Duodenal mucosa (tissue), 2 donors: ENCODE measurements at regions not wholly inside any gene's neighbourhood (a gene's known extent, or its start where the extent isn't known, plus 50 kb on each side); places are given as distances from the start of the nearest gene placed in this dataset.

ENCODE experiments used
- H3K27ac ChIP-seq: one replicate; pipeline ENCODE4 v1.7.0; 2013; ENCODE audit warnings: low read depth, low read length
- H3K27me3 ChIP-seq, 2 donors: one replicate each; pipeline ENCODE4 v1.7.0; 2013; ENCODE audit warnings: low read length in 2 of 2, control low read depth in 1 of 2; ENCODE audit not compliant: insufficient read depth in 2 of 2, control insufficient read depth in 1 of 2
- H3K36me3 ChIP-seq, 2 donors: one replicate each; pipeline ENCODE4 v1.7.0; 2013; ENCODE audit warnings: low read length in 2 of 2, control low read depth in 1 of 2; ENCODE audit not compliant: insufficient read depth in 2 of 2, control insufficient read depth in 1 of 2
- H3K4me1 ChIP-seq, 2 donors: one replicate each; pipeline ENCODE4 v1.7.0; 2013; ENCODE audit warnings: low read length in 2 of 2, control low read depth in 1 of 2; ENCODE audit not compliant: insufficient read depth in 2 of 2, control insufficient read depth in 1 of 2
- H3K4me3 ChIP-seq, 2 donors: one replicate each; pipeline ENCODE4 v1.7.0; 2013; ENCODE audit warnings: low read length in 2 of 2, low read depth in 1 of 2
- H3K9ac ChIP-seq, 2 donors: one replicate each; pipeline ENCODE4 v1.7.0; 2013; ENCODE audit warnings: low read length in 2 of 2, low read depth in 1 of 2
- H3K9me3 ChIP-seq, 2 donors: one replicate each; pipeline ENCODE4 v1.7.0; 2013; ENCODE audit warnings: low read length in 2 of 2, control low read depth in 1 of 2; ENCODE audit not compliant: control insufficient read depth in 1 of 2

DNA sequence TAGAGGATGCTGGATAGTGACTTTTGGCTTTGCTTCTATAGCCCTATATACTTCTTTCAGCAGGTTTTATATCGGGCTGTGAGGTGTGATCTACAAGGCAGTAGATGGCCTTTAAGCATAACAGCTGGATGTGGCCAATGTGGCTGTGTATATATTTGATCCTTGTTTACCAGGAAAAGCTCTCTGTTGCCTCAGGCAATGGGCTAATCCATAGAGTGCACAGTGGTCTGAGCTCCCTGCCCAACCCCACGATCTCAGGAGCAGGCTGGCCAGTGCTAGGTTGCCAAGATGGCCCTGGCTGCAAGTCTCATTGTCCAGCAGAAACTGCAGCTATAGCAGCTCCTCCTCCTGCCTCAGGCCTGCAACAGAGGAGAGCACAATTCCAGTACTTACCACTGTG lies 72.3 kb upstream of the SPHKAP start:
- Histone ChIP-seq H3K36me3 (no peaks in the 10 kb centered on the region), H3K4me1 (no peaks in the 10 kb centered on the region), H3K27me3 (no peaks in the 10 kb centered on the region)

DNA sequence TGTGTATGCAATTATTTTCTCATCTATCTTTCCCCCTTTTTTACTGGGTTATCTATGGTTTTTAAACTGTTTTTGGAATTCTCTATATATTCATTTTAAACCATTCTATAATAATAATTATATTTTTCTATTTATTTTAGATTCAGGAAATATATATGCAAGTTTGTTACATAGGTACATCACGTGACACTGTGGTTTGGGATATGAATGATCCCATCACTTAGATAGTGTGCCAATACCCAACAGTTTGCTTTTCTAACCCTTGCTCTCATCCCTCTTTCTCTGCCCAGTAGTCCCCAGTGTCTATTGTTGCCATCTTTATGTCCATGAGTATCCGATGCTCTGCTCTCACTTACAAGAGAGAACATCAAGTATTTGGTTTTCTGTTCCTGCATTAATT lies 65.8 kb upstream of the SPHKAP start:
- Histone ChIP-seq H3K27ac (no peak overlapping the region), H3K9me3 (no peaks in the 10 kb centered on the region), H3K4me1 (no peaks in the 10 kb centered on the region), H3K9ac (no peak overlapping the region), H3K27me3 (no peaks in the 10 kb centered on the region), H3K36me3 (no peaks in the 10 kb centered on the region), H3K4me3 (no peak overlapping the region)

More for the DNA sequence above, 72.3 kb upstream of the SPHKAP start:
- H3K9me3 ChIP-seq: no peaks in the 10 kb centered on the region
- H3K9ac ChIP-seq: no peak overlapping the region
- no peak overlapping the region for H3K4me3 ChIP-seq
- H3K27ac ChIP-seq: no peak overlapping the region

DNA sequence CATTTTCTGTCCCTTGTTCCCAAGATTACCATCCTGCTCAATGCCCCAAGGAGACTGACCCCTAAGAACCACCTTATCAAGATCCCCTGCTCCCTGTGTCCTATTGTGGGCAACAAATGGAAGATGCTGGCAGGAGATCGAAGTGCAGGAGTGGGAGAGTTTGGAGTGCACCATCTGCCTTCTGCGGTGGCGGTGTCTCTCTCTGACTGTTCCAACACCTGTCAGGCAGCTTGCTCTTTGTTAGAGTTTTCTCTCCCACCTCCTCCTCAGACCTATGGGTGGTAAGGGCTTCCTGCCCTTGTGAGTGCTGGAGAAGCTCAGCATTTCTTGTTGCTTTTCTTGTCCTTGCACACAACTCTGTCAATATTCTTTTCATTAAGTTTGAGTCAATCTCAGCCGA lies 64.1 kb upstream of the SPHKAP start:
- H3K9ac ChIP-seq: no peak overlapping the region
- H3K27me3 ChIP-seq: no peaks in the 10 kb centered on the region
- no peaks in the 10 kb centered on the region for H3K9me3 ChIP-seq
- no peaks in the 10 kb centered on the region for H3K36me3 ChIP-seq
- H3K4me3 ChIP-seq: no peak overlapping the region
- no peaks in the 10 kb centered on the region for H3K4me1 ChIP-seq
- H3K27ac ChIP-seq: no peak overlapping the region

DNA sequence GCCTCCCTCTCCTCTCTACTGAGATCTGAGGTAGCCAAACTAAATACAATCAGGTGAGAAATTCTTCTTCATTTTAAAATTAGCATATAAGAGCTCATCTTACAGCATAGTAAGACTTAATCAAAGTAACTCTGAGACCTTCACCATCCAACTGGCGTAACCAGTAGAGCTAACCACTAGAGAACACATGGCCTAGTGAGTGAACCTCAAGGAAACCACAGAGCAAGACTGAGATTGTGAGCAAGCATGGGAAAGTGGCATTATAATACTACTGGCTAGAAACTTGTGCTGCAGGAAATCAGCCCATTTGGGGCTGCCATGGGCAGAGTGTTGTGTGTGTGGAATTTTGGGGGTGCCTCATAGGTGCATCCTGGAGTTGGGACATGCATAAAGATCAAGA lies 61.1 kb upstream of the SPHKAP start:
- Histone ChIP-seq H3K4me1 (no peaks in the 10 kb centered on the region), H3K9me3 (no peaks in the 10 kb centered on the region), H3K36me3 (no peaks in the 10 kb centered on the region), H3K9ac (no peak overlapping the region), H3K27ac (no peak overlapping the region), H3K27me3 (no peaks in the 10 kb centered on the region), H3K4me3 (no peak overlapping the region)

DNA sequence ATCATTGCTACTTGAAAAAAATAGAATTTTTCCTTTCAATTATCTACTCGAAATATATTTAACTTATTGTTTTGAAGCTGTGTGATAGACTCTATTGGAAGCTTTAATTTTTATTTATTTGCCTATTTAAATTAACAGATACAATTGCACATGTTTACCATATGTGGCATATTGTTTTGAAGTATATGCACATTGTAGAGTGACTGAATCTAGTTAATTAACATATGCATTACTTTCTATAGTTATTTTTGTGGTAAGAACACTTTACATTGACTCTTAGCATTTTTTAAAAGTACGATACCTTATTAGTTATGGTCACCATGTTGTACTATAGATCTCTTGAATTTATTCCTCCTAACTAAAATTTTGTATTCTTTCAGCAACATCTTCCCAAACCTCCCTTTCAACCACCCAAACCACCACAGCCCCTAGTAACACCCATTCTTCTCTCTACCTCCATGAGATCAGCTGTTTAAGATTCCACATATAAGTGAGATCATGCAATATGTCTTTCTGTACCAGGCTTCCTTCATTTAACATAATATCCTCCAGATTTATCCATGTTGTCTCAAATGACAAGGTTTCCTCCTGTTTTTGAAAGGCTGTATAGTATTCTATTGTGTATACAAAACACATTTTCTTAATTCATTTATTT lies 58.5 kb upstream of the SPHKAP start:
- Histone ChIP-seq H3K27ac (no peak overlapping the region), H3K36me3 (no peaks in the 10 kb centered on the region), H3K4me1 (no peaks in the 10 kb centered on the region), H3K9ac (no peak overlapping the region), H3K4me3 (no peak overlapping the region), H3K27me3 (no peaks in the 10 kb centered on the region), H3K9me3 (no peaks in the 10 kb centered on the region)

DNA sequence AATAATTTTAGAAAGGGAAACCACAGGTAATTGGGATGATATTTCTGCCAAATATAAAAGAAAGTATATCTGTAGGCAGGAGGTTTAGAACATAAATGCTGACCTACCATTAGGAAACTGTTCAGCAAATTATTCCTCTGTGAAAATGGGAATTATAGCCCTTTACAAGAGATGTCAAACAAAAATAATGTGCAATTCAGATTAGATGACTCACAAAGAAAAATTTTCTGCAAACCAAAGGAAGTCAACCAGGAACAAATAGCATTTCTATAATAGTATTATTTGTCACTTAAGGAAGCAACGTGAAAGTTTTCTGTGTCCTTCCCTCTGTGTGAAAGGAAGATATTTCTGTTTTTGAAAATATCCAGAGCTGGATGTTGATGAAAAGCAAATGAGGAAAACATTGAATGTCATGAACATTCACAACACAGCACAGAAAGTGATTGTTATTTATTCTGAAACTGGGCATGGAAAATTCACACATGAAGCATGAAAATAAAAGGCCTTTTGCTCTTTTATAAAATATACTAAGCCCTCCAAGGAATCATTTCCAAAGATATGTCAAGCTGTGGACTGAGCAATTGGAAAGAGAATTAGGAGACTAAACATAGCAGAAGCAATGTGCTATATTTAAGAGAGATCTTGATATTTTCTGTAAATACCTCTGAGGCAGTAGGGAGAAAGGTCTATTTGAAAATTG lies 57.9 kb upstream of the SPHKAP start:
- Histone ChIP-seq H3K36me3 (no peaks in the 10 kb centered on the region), H3K9ac (no peak overlapping the region), H3K4me3 (no peak overlapping the region)

More for the DNA sequence above, 57.9 kb upstream of the SPHKAP start:
- Histone ChIP-seq H3K27ac (no peak overlapping the region), H3K27me3 (no peaks in the 10 kb centered on the region), H3K9me3 (no peaks in the 10 kb centered on the region), H3K4me1 (no peaks in the 10 kb centered on the region)
